WERI-Rb-1 (cell line): ENCODE measurements at regions not wholly inside any gene's neighbourhood (a gene's known extent, or its start where the extent isn't known, plus 50 kb on each side); places are given as distances from the start of the nearest gene placed in this dataset.

ENCODE experiments used
- DNase-seq: peaks from one replicate; pipeline ENCODE4 v3.0.0-alpha.2; 2020
- H3K27ac ChIP-seq: fragments of 250-450 bp; sonication (Bioruptor Pico); 2 replicates; pipeline ENCODE4 v1.5.1; 2020; ENCODE audit warnings: mild to moderate bottlenecking, moderate library complexity
- H3K27me3 ChIP-seq: fragments of 250-450 bp; sonication (Bioruptor Pico); 2 replicates; pipeline ENCODE4 v1.5.1; 2021; ENCODE audit warnings: mild to moderate bottlenecking, low read depth, moderate library complexity; ENCODE audit not compliant: insufficient read depth, severe bottlenecking
- H3K36me3 ChIP-seq: fragments of 250-450 bp; sonication (Bioruptor Pico); 2 replicates; pipeline ENCODE4 v1.5.1; 2020; ENCODE audit warnings: mild to moderate bottlenecking, moderate library complexity
- H3K4me3 ChIP-seq: 2 replicates; pipeline ENCODE4 v1.5.1; 2011; ENCODE audit warnings: low read depth, mild to moderate bottlenecking, control low read depth, low read length
- H3K9me3 ChIP-seq: fragments of 250-450 bp; sonication (Bioruptor Pico); 2 replicates; pipeline ENCODE4 v1.5.1; 2021; ENCODE audit warnings: mild to moderate bottlenecking, moderate library complexity; ENCODE audit not compliant: severe bottlenecking
- TF ChIP-seq, protein P1 (sequence below): IDR thresholded peaks from 2 replicates; pipeline ENCODE4 v1.5.1; 2011; ENCODE audit warnings: low read depth, mild to moderate bottlenecking, control low read depth, inconsistent platforms, low read length

DNA sequence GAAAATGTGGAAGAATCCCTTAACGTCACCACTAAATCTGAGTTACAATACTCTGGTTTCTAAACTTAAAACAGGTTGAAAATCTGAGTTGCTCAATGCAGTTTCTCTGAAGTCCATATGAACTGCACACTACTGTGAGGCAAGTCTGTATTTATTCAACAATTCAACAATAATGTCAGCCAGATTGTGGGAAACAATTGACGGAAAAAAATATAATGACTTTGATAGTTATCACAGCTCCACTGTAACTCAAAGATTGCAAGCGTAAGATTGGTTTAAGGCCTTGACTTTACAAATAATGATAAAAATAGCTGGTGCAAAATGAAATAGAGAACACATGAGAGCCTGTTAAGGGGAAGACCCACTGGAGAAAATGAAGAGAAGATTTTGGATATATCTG lies 219.4 kb upstream of the CCDC150 start:
- TF ChIP-seq, protein P1, sequence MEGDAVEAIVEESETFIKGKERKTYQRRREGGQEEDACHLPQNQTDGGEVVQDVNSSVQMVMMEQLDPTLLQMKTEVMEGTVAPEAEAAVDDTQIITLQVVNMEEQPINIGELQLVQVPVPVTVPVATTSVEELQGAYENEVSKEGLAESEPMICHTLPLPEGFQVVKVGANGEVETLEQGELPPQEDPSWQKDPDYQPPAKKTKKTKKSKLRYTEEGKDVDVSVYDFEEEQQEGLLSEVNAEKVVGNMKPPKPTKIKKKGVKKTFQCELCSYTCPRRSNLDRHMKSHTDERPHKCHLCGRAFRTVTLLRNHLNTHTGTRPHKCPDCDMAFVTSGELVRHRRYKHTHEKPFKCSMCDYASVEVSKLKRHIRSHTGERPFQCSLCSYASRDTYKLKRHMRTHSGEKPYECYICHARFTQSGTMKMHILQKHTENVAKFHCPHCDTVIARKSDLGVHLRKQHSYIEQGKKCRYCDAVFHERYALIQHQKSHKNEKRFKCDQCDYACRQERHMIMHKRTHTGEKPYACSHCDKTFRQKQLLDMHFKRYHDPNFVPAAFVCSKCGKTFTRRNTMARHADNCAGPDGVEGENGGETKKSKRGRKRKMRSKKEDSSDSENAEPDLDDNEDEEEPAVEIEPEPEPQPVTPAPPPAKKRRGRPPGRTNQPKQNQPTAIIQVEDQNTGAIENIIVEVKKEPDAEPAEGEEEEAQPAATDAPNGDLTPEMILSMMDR, result no peak
- no peaks in the 10 kb centered on the region for H3K36me3 ChIP-seq
- no peak overlapping the region for H3K4me3 ChIP-seq
- DNase-seq, result no peak
- H3K27me3 ChIP-seq, result no peaks in the 10 kb centered on the region
- no peak overlapping the region for H3K27ac ChIP-seq
- no peaks in the 10 kb centered on the region for H3K9me3 ChIP-seq

DNA sequence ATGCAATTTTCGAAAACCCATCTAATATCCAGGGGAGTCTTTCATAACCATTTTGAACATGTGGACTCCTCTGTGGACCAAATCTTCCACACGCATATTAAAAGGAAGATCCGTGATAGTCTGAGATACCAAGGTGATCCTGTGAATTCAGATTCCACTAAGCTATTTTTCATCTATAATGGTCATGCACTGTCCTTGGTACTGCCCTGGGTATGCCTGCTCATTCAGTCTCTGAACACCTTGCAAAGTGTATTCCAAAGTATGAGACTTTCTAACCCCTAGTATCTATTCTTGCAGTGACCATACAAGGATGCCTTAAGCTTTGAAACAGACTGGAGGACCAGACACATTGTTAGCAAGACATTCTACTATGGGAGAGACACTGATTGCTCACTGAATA lies 217.6 kb upstream of the CCDC150 start:
- TF ChIP-seq, protein P1, result no peak
- H3K27me3 ChIP-seq, result no peaks in the 10 kb centered on the region

DNA sequence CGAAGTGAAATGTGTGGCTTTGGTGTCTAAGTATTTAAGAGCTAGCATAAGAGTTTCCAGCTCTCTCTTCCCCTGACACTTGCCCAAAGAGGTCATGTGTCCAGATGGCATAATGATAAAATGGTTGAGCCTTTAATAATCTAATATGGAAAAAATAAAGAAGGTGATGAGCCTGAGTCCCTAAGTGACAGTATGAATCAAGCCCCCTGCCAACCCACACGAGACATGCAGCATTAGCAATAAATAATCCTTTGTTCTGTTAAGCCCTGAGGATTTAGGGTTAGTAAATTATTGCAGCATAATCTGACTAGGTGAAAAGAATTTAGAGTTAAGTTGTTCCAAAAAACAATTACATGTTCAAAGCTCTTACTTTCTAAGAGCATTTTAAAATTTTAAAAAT lies 217.2 kb upstream of the CCDC150 start:
- no peaks in the 10 kb centered on the region for H3K36me3 ChIP-seq
- H3K4me3 ChIP-seq, result no peak overlapping the region
- TF ChIP-seq, protein P1, result no peak
- DNase-seq, result peak; percentile 56
- H3K27ac ChIP-seq, result no peak overlapping the region; the same call in 1 of the 2 replicates
- no peaks in the 10 kb centered on the region for H3K27me3 ChIP-seq
- no peaks in the 10 kb centered on the region for H3K9me3 ChIP-seq

More for the DNA sequence above, 217.6 kb upstream of the CCDC150 start:
- Histone ChIP-seq H3K27ac (no peak overlapping the region; the same call in 1 of the 2 replicates), H3K4me3 (no peak overlapping the region), H3K36me3 (no peaks in the 10 kb centered on the region), H3K9me3 (no peaks in the 10 kb centered on the region)
- DNase-seq, result no peak

DNA sequence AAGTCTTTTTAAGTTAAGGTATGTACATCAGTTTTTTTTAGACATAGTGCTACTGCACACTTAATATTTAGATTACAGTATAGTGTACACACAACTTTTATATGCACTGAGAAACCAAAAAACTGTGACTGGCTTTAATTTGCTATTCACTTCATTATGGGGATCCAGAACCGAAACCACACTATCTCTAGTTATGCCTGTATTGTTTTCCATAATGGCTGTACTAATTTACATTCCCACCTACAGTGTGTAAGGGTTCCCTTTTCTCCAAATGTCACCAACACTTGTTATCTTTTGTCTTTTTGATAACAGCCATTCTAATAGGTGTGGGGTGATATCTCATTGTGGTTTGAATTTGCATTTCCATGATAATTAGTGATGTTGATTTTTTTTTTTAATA lies 213.4 kb upstream of the CCDC150 start:
- no peak overlapping the region for H3K4me3 ChIP-seq
- no peaks in the 10 kb centered on the region for H3K27me3 ChIP-seq
- no peaks in the 10 kb centered on the region for H3K36me3 ChIP-seq
- no peak overlapping the region for H3K27ac ChIP-seq
- H3K9me3 ChIP-seq, result no peaks in the 10 kb centered on the region
- DNase-seq, result no peak
- TF ChIP-seq, protein P1, result no peak

DNA sequence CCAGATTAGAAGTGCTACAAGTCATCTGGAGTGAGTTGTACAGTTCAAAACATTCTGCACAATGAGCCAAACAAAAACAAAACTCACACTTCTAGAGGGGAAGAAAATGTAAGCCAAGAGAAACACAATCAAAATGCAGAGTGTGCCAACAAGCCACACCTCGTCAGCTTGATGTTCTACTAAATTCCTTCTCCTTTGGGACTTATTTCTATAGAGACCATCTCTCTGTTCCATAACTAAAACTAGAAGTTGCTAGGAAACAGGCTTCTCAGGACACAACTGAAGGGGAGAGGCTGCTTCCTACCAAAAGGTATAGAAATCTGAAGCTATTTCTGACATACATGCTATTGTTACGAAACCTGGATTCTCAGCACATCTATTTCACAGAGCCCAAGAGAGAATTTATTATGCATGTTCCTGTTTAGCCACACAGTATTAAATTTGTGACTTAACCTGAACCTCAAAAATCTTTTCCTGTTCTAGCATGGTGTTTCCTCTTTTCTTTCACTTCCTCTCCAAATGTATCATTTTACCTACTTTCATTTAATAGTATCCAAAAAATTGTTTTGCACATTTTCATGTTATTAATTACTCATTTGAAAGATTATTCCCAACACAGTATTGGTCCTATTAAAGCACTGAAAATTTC lies 211.4 kb upstream of the CCDC150 start:
- Histone ChIP-seq H3K9me3 (no peaks in the 10 kb centered on the region), H3K4me3 (no peak overlapping the region), H3K36me3 (no peaks in the 10 kb centered on the region), H3K27me3 (no peaks in the 10 kb centered on the region), H3K27ac (no peak overlapping the region)
- TF ChIP-seq, protein P1, result no peak
- DNase-seq, result no peak

DNA sequence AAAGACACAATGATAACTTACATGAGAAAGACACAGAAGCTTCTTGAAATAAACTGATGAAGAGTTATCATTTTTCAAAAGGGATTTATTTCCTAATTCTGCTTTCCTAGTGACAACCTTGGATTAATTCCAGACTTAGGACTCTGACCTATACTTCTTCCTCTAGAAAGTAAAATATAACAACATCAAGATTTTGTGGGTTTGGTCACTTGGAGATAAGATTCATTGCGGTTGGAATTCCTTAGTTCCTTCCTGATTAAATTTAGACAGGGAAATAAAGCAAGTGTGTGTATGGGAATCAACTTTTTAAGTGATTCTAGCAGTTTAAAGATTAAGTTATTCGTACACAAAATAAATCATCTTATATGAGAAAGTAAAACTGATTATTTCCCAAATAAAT lies 208.4 kb upstream of the CCDC150 start:
- Histone ChIP-seq H3K27me3 (no peaks in the 10 kb centered on the region), H3K4me3 (no peak overlapping the region), H3K36me3 (no peaks in the 10 kb centered on the region), H3K27ac (no peak overlapping the region), H3K9me3 (no peaks in the 10 kb centered on the region)
- DNase-seq, result no peak
- TF ChIP-seq, protein P1, result no peak
